HEK293 (cell line): ENCODE measurements at regions not wholly inside any gene's neighbourhood (a gene's known extent, or its start where the extent isn't known, plus 50 kb on each side); places are given as distances from the start of the nearest gene placed in this dataset.

Experiments used
- ELK4 ChIP-seq: IDR thresholded peaks from 2 replicates; pipeline ENCODE4 v1.6.1; 2011; ENCODE audit warnings: mild to moderate bottlenecking, low read depth, low read length, borderline replicate concordance
- FEZF1 ChIP-seq: fragments of 450-650 bp; formaldehyde crosslinking; IDR thresholded peaks from 2 replicates; pipeline ENCODE4 v1.5.1; 2016; ENCODE audit warnings: missing biosample characterization, missing genetic modification characterization
- KLF10 ChIP-seq: fragments of 450-650 bp; IDR thresholded peaks from 2 replicates; pipeline ENCODE4 v1.5.1; 2018; ENCODE audit warnings: missing biosample characterization, mild to moderate bottlenecking, missing genetic modification characterization
- KLF7 ChIP-seq: fragments of 450-650 bp; formaldehyde crosslinking; IDR thresholded peaks from 2 replicates; pipeline ENCODE4 v1.5.1; 2016; ENCODE audit warnings: missing biosample characterization, missing genetic modification characterization, borderline replicate concordance
- KLF8 ChIP-seq: fragments of 450-650 bp; formaldehyde crosslinking; IDR thresholded peaks from 2 replicates; pipeline ENCODE4 v1.5.1; 2016; ENCODE audit warnings: missing biosample characterization, missing genetic modification characterization
- OSR2 ChIP-seq: fragments of 450-650 bp; formaldehyde crosslinking; IDR thresholded peaks from 2 replicates; pipeline ENCODE4 v1.5.1; 2016; ENCODE audit warnings: missing biosample characterization, missing genetic modification characterization
- OVOL3 ChIP-seq: fragments of 450-650 bp; formaldehyde crosslinking; IDR thresholded peaks from 2 replicates; pipeline ENCODE4 v1.5.1; 2016; ENCODE audit warnings: missing biosample characterization, missing genetic modification characterization
- SCRT1 ChIP-seq: fragments of 450-650 bp; formaldehyde crosslinking; IDR thresholded peaks from 2 replicates; pipeline ENCODE4 v1.5.1; 2016; ENCODE audit warnings: missing biosample characterization, missing genetic modification characterization, borderline replicate concordance
- SP3 ChIP-seq: fragments of 450-650 bp; formaldehyde crosslinking; IDR thresholded peaks from 2 replicates; pipeline ENCODE4 v1.5.1; 2016; ENCODE audit warnings: missing biosample characterization, missing genetic modification characterization
- SP7 ChIP-seq: fragments of 450-650 bp; formaldehyde crosslinking; IDR thresholded peaks from 2 replicates; pipeline ENCODE4 v1.5.1; 2016; ENCODE audit warnings: missing biosample characterization, missing genetic modification characterization
- ZFP3 ChIP-seq: fragments of 450-650 bp; formaldehyde crosslinking; IDR thresholded peaks from 2 replicates; pipeline ENCODE4 v1.5.1; 2016; ENCODE audit warnings: low read depth, missing biosample characterization, missing genetic modification characterization
- ZIC2 ChIP-seq: fragments of 450-650 bp; formaldehyde crosslinking; IDR thresholded peaks from 2 replicates; pipeline ENCODE4 v1.5.1; 2016; ENCODE audit warnings: missing biosample characterization, missing genetic modification characterization
- ZNF140 ChIP-seq: fragments of 450-650 bp; formaldehyde crosslinking; IDR thresholded peaks from 2 replicates; pipeline ENCODE4 v1.5.1; 2016; ENCODE audit warnings: missing biosample characterization, missing genetic modification characterization
- ZNF184 ChIP-seq: fragments of 450-650 bp; IDR thresholded peaks from 2 replicates; pipeline ENCODE4 v1.5.1; 2018; ENCODE audit warnings: missing biosample characterization, mild to moderate bottlenecking, missing genetic modification characterization
- ZNF211 ChIP-seq: fragments of 450-650 bp; formaldehyde crosslinking; IDR thresholded peaks from 2 replicates; pipeline ENCODE4 v1.5.1; 2016; ENCODE audit warnings: low read depth, missing biosample characterization, missing genetic modification characterization
- ZNF274 ChIP-seq, 2 experiments: fragments of 200-500 bp in 1 of 2; fragments of 450-650 bp in 1 of 2; sonication (Bioruptor generic) in 1 of 2; formaldehyde crosslinking in 1 of 2; IDR thresholded peaks; 2 replicates each; pipeline versions ENCODE4 v1.5.1 to v1.6.1; 2014 to 2016; ENCODE audit warnings: borderline replicate concordance in 1 of 2, inconsistent platforms in 1 of 2, low read length in 1 of 2, missing biosample characterization in 1 of 2, missing genetic modification characterization in 1 of 2
- ZNF292 ChIP-seq: fragments of 450-650 bp; formaldehyde crosslinking; IDR thresholded peaks from 2 replicates; pipeline ENCODE4 v1.5.1; 2016; ENCODE audit warnings: low read depth, missing biosample characterization, missing genetic modification characterization, borderline replicate concordance
- ZNF354C ChIP-seq: fragments of 450-650 bp; formaldehyde crosslinking; IDR thresholded peaks from 2 replicates; pipeline ENCODE4 v1.5.1; 2016; ENCODE audit warnings: missing biosample characterization, missing genetic modification characterization, low read depth, borderline replicate concordance
- ZNF37A ChIP-seq: fragments of 450-650 bp; IDR thresholded peaks from 2 replicates; pipeline ENCODE4 v1.5.1; 2018; ENCODE audit warnings: missing biosample characterization, missing genetic modification characterization
- ZNF391 ChIP-seq: fragments of 450-650 bp; formaldehyde crosslinking; IDR thresholded peaks from 2 replicates; pipeline ENCODE4 v1.5.1; 2016; ENCODE audit warnings: low read depth, missing biosample characterization, missing genetic modification characterization, borderline replicate concordance
- ZNF48 ChIP-seq: fragments of 450-650 bp; formaldehyde crosslinking; IDR thresholded peaks from 2 replicates; pipeline ENCODE4 v1.5.1; 2016; ENCODE audit warnings: missing biosample characterization, missing genetic modification characterization
- ZNF488 ChIP-seq: fragments of 450-650 bp; formaldehyde crosslinking; IDR thresholded peaks from 2 replicates; pipeline ENCODE4 v1.5.1; 2016; ENCODE audit warnings: missing biosample characterization, missing genetic modification characterization
- ZNF549 ChIP-seq: fragments of 450-650 bp; IDR thresholded peaks from 2 replicates; pipeline ENCODE4 v1.5.1; 2018; ENCODE audit warnings: missing biosample characterization, missing genetic modification characterization, mild to moderate bottlenecking, inconsistent platforms, moderate library complexity
- ZNF560 ChIP-seq: fragments of 450-650 bp; formaldehyde crosslinking; IDR thresholded peaks from 2 replicates; pipeline ENCODE4 v1.5.1; 2017; ENCODE audit warnings: missing biosample characterization, missing genetic modification characterization, borderline replicate concordance
- ZNF580 ChIP-seq: fragments of 450-650 bp; formaldehyde crosslinking; IDR thresholded peaks from 2 replicates; pipeline ENCODE4 v1.5.1; 2016; ENCODE audit warnings: missing biosample characterization, missing genetic modification characterization
- ZNF596 ChIP-seq: fragments of 450-650 bp; IDR thresholded peaks from 2 replicates; pipeline ENCODE4 v1.5.0; 2018; ENCODE audit warnings: missing biosample characterization, mild to moderate bottlenecking, missing genetic modification characterization, moderate library complexity
- ZNF701 ChIP-seq: fragments of 450-650 bp; formaldehyde crosslinking; IDR thresholded peaks from 2 replicates; pipeline ENCODE4 v1.5.1; 2016; ENCODE audit warnings: missing biosample characterization, missing genetic modification characterization
- ZNF747 ChIP-seq: fragments of 450-650 bp; formaldehyde crosslinking; IDR thresholded peaks from 2 replicates; pipeline ENCODE4 v1.5.1; 2016; ENCODE audit warnings: missing biosample characterization, missing genetic modification characterization
- ZNF76 ChIP-seq: fragments of 450-650 bp; formaldehyde crosslinking; IDR thresholded peaks from 2 replicates; pipeline ENCODE4; 2016; ENCODE audit warnings: low read depth, missing biosample characterization, missing genetic modification characterization, borderline replicate concordance
- ZNF776 ChIP-seq: fragments of 450-650 bp; formaldehyde crosslinking; IDR thresholded peaks from 2 replicates; pipeline ENCODE4 v1.5.0; 2017; ENCODE audit warnings: missing biosample characterization, missing genetic modification characterization, borderline replicate concordance
- ZNF830 ChIP-seq: fragments of 450-650 bp; IDR thresholded peaks from 2 replicates; pipeline ENCODE4 v1.5.0; 2018; ENCODE audit warnings: missing biosample characterization, missing genetic modification characterization, low read depth, mild to moderate bottlenecking, moderate library complexity
- ZSCAN30 ChIP-seq: fragments of 450-650 bp; IDR thresholded peaks from 2 replicates; pipeline ENCODE4 v1.5.1; 2018; ENCODE audit warnings: missing biosample characterization, mild to moderate bottlenecking, missing genetic modification characterization, moderate library complexity
- TF ChIP-seq, protein P1 (sequence below): fragments of 450-650 bp; formaldehyde crosslinking; IDR thresholded peaks from 2 replicates; pipeline ENCODE4 v1.5.1; 2017; ENCODE audit warnings: missing biosample characterization, missing genetic modification characterization
- TF ChIP-seq, protein P2 (sequence below): fragments of 450-650 bp; formaldehyde crosslinking; conservative IDR thresholded peaks from 2 replicates; pipeline ENCODE4 v1.5.1; 2016; ENCODE audit warnings: low read depth, missing biosample characterization, missing genetic modification characterization

DNA sequence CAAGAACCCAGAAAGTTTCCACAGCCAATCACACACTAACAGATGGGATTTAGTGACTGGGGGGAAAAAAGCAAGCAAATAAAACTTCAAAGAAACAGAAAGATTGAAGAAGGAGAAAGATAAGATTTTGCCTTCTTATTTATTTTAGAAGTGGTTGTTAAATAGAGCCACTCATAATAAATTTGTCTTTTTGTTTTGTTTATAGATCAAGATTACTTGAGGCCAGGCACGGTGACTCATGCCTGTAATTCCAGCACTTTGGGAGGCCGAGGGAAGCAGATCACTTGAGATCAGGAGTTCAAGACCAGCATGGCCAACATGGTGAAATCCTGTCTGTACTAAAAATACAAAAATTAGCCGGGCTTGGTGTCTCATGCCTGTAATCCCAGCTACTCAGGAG is 94.9 kb upstream of the RANBP3L start (continued):
- no peak for TF ChIP-seq ZNF747 (tag by site-specific recombination)
- no peak for TF ChIP-seq ZNF274 (IDR thresholded peaks at IDR 0.05; ENCODE audit: low read length)
- TF ChIP-seq ZNF274 (tag by site-specific recombination; IDR thresholded peaks at IDR 0.05; ENCODE audit: borderline replicate concordance) = no peak
- peak; percentile 28; the same call in 1 of the 2 replicates for TF ChIP-seq ZSCAN30 (tag by site-specific recombination)
- TF ChIP-seq ZNF549 (tag by site-specific recombination) = no peak
- no peak for TF ChIP-seq SP3
- peak; percentile 77 for TF ChIP-seq SP7 (tag by site-specific recombination)
- TF ChIP-seq ZNF76 (tag by site-specific recombination) = no peak
- TF ChIP-seq ZNF48 (tag by site-specific recombination) = no peak
- TF ChIP-seq ZNF292 (tag by site-specific recombination) = no peak
- 0 out of 2 replicates have a peak, but pooled peaks have one; percentile 25 for TF ChIP-seq OVOL3 (tag by site-specific recombination)
- no peak for TF ChIP-seq ZFP3 (tag by site-specific recombination)
- no peak for TF ChIP-seq ZNF37A
- TF ChIP-seq ZNF701 = no peak
- no peak for TF ChIP-seq ZNF140 (tag by site-specific recombination)
- TF ChIP-seq ELK4 = no peak
- no peak for TF ChIP-seq ZNF184 (tag by site-specific recombination)
- no peak for TF ChIP-seq ZNF211 (tag by site-specific recombination)
- 0 out of 2 replicates have a peak, but pooled peaks have one; percentile 11 for TF ChIP-seq SCRT1
- TF ChIP-seq ZNF354C (tag by site-specific recombination) = no peak
- TF ChIP-seq ZNF391 (tag by site-specific recombination) = no peak
- TF ChIP-seq ZNF830 = no peak
- TF ChIP-seq ZNF580 (tag by site-specific recombination) = peak; percentile 87
- TF ChIP-seq KLF10 (tag by site-specific recombination) = no peak
- peak; percentile 45; the same call in 1 of the 2 replicates for TF ChIP-seq ZNF596 (tag by site-specific recombination)
- TF ChIP-seq, protein P1, sequence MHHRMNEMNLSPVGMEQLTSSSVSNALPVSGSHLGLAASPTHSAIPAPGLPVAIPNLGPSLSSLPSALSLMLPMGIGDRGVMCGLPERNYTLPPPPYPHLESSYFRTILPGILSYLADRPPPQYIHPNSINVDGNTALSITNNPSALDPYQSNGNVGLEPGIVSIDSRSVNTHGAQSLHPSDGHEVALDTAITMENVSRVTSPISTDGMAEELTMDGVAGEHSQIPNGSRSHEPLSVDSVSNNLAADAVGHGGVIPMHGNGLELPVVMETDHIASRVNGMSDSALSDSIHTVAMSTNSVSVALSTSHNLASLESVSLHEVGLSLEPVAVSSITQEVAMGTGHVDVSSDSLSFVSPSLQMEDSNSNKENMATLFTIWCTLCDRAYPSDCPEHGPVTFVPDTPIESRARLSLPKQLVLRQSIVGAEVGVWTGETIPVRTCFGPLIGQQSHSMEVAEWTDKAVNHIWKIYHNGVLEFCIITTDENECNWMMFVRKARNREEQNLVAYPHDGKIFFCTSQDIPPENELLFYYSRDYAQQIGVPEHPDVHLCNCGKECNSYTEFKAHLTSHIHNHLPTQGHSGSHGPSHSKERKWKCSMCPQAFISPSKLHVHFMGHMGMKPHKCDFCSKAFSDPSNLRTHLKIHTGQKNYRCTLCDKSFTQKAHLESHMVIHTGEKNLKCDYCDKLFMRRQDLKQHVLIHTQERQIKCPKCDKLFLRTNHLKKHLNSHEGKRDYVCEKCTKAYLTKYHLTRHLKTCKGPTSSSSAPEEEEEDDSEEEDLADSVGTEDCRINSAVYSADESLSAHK (tag by site-specific recombination) = peak; percentile 53; the same call in 1 of the 2 replicates
- no peak for TF ChIP-seq KLF7
- TF ChIP-seq OSR2 (tag by site-specific recombination) = peak; percentile 82
- no peak for TF ChIP-seq ZNF488 (tag by site-specific recombination)
- TF ChIP-seq, protein P2, sequence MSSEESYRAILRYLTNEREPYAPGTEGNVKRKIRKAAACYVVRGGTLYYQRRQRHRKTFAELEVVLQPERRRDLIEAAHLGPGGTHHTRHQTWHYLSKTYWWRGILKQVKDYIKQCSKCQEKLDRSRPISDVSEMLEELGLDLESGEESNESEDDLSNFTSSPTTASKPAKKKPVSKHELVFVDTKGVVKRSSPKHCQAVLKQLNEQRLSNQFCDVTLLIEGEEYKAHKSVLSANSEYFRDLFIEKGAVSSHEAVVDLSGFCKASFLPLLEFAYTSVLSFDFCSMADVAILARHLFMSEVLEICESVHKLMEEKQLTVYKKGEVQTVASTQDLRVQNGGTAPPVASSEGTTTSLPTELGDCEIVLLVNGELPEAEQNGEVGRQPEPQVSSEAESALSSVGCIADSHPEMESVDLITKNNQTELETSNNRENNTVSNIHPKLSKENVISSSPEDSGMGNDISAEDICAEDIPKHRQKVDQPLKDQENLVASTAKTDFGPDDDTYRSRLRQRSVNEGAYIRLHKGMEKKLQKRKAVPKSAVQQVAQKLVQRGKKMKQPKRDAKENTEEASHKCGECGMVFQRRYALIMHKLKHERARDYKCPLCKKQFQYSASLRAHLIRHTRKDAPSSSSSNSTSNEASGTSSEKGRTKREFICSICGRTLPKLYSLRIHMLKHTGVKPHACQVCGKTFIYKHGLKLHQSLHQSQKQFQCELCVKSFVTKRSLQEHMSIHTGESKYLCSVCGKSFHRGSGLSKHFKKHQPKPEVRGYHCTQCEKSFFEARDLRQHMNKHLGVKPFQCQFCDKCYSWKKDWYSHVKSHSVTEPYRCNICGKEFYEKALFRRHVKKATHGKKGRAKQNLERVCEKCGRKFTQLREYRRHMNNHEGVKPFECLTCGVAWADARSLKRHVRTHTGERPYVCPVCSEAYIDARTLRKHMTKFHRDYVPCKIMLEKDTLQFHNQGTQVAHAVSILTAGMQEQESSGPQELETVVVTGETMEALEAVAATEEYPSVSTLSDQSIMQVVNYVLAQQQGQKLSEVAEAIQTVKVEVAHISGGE (tag by site-specific recombination) = no peak
- TF ChIP-seq FEZF1 (tag by site-specific recombination) = peak; percentile 96
- no peak for TF ChIP-seq ZNF560 (tag by site-specific recombination)
- TF ChIP-seq KLF8 (tag by site-specific recombination) = no peak
- no peak for TF ChIP-seq ZNF776 (tag by site-specific recombination)
- no peak for TF ChIP-seq ZIC2 (tag by site-specific recombination)
